Ovary (tissue), 3 donors: ENCODE measurements at regions not wholly inside any gene's neighbourhood (a gene's known extent, or its start where the extent isn't known, plus 50 kb on each side); places are given as distances from the start of the nearest gene placed in this dataset.

Source experiments
- CTCF ChIP-seq, 3 donors: fragments of 450-650 bp in 2 of 3; fragments of 200-600 bp in 1 of 3; IDR thresholded peaks; one replicate each; pipeline versions ENCODE4 v1.5.1 to v1.8.0; 2016 to 2022; ENCODE audit warnings: antibody characterized with exemption in 3 of 3, mild to moderate bottlenecking in 1 of 3
- POLR2A ChIP-seq: fragments of 450-650 bp; IDR thresholded peaks from one replicate; pipeline ENCODE4 v1.6.1; 2017; ENCODE audit warnings: antibody characterized with exemption, mild to moderate bottlenecking, moderate library complexity
- donor health status: DM: no; HTN: no; CAD: no.

- TF ChIP-seq POLR2A = no peak
- no peak for TF ChIP-seq CTCF (IDR thresholded peaks at IDR 0.05)
Observed at GRCh38 chr1:48127735-48128685, 94.5 kb upstream of the SLC5A9 start.
